ENCODE measurements at regions not wholly inside any gene's neighbourhood (a gene's known extent, or its start where the extent isn't known, plus 50 kb on each side); places are given as distances from the start of the nearest gene placed in this dataset.

DNA sequence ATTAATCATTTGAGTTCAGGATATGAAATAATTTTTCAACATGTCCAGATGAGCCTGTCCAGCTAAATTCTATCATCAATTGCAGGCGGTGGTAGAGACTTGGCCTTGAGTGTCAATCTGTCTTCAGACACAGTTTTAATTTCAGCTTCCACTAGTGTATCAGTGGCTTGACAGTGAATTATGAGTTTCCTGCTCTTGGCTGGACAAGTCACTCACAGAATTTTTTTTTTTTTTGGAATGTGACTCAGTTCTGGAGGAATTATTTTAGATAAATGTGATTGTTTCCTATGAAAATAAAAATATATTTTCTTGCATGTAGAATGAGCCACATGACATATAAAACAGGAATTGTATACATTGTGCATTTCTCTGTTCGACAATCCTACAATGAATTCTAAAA is 319.9 kb upstream of the AKR1E2 start:
- TF ChIP-seq, protein P1, sequence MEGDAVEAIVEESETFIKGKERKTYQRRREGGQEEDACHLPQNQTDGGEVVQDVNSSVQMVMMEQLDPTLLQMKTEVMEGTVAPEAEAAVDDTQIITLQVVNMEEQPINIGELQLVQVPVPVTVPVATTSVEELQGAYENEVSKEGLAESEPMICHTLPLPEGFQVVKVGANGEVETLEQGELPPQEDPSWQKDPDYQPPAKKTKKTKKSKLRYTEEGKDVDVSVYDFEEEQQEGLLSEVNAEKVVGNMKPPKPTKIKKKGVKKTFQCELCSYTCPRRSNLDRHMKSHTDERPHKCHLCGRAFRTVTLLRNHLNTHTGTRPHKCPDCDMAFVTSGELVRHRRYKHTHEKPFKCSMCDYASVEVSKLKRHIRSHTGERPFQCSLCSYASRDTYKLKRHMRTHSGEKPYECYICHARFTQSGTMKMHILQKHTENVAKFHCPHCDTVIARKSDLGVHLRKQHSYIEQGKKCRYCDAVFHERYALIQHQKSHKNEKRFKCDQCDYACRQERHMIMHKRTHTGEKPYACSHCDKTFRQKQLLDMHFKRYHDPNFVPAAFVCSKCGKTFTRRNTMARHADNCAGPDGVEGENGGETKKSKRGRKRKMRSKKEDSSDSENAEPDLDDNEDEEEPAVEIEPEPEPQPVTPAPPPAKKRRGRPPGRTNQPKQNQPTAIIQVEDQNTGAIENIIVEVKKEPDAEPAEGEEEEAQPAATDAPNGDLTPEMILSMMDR (IDR thresholded peaks at IDR 0.05): no peak
- no peak for TF ChIP-seq EZH2 (IDR thresholded peaks at IDR 0.05; ENCODE audit: borderline replicate concordance, insufficient read depth, low read depth, low read length, poor library complexity, severe bottlenecking)

Measured in B cell (primary cell).